SK-N-SH treated with all-trans-retinoic acid at 6 μM for 48 hours (cell line): ENCODE measurements at regions not wholly inside any gene's neighbourhood (a gene's known extent, or its start where the extent isn't known, plus 50 kb on each side); places are given as distances from the start of the nearest gene placed in this dataset.

Experiments
- ATAC-seq: fragments of 200-7000 bp; cut with Tn5 transposase; 3 replicates; pipeline ENCODE4 v1.9.1; 2020; ENCODE audit warnings: mild to moderate bottlenecking, moderate library complexity
- ARNTL ChIP-seq: fragments of 450-650 bp; formaldehyde crosslinking; IDR thresholded peaks from 2 replicates; pipeline ENCODE4 v1.5.0; 2020; ENCODE audit warnings: low read depth, mild to moderate bottlenecking, moderate library complexity, borderline replicate concordance
- CREB5 ChIP-seq: fragments of 250-450 bp; sonication (Bioruptor Pico); IDR thresholded peaks from 2 replicates; pipeline ENCODE4 v1.5.1; 2020; ENCODE audit warnings: low read depth, mild to moderate bottlenecking, moderate library complexity
- CSDC2 ChIP-seq: fragments of 250-450 bp; sonication (Bioruptor Pico); IDR thresholded peaks from 2 replicates; pipeline ENCODE4 v1.5.0; 2020; ENCODE audit warnings: mild to moderate bottlenecking, moderate library complexity
- CSRNP3 ChIP-seq: fragments of 250-450 bp; sonication (Bioruptor Pico); IDR thresholded peaks from 2 replicates; pipeline ENCODE4 v1.5.1; 2021; ENCODE audit warnings: mild to moderate bottlenecking, moderate library complexity
- ESRRG ChIP-seq: fragments of 250-450 bp; sonication (Bioruptor Pico); IDR thresholded peaks from 2 replicates; pipeline ENCODE4 v1.6.1; 2021; ENCODE audit warnings: mild to moderate bottlenecking
- GLIS3 ChIP-seq: fragments of 250-450 bp; sonication (Bioruptor Pico); IDR thresholded peaks from 2 replicates; pipeline ENCODE4 v1.5.0; 2020; ENCODE audit warnings: mild to moderate bottlenecking, moderate library complexity
- ISL1 ChIP-seq: fragments of 250-450 bp; sonication (Bioruptor Pico); IDR thresholded peaks from 2 replicates; pipeline ENCODE4 v2.1.2; 2022; ENCODE audit warnings: mild to moderate bottlenecking, moderate library complexity
- OSR1 ChIP-seq: fragments of 250-450 bp; sonication (Bioruptor Pico); IDR thresholded peaks from 2 replicates; pipeline ENCODE4 v1.8.0; 2022; ENCODE audit warnings: moderate library complexity, mild to moderate bottlenecking, inconsistent platforms
- PATZ1 ChIP-seq: fragments of 250-450 bp; sonication (Bioruptor Pico); IDR thresholded peaks from 2 replicates; pipeline ENCODE4 v1.8.0; 2020; ENCODE audit warnings: mild to moderate bottlenecking, moderate library complexity, borderline replicate concordance
- POU6F1 ChIP-seq: fragments of 250-450 bp; sonication (Bioruptor Pico); IDR thresholded peaks from 2 replicates; pipeline ENCODE4 v1.8.0; 2021; ENCODE audit warnings: low read depth, mild to moderate bottlenecking, moderate library complexity, borderline replicate concordance
- RARB ChIP-seq: fragments of 250-450 bp; sonication (Bioruptor Pico); IDR thresholded peaks from 2 replicates; pipeline ENCODE4 v1.8.0; 2021; ENCODE audit warnings: mild to moderate bottlenecking, moderate library complexity
- SNAI2 ChIP-seq: fragments of 250-450 bp; sonication (Bioruptor Pico); IDR thresholded peaks from 2 replicates; pipeline ENCODE4 v1.5.0; 2020; ENCODE audit warnings: mild to moderate bottlenecking, moderate library complexity
- TCF4 ChIP-seq: fragments of 250-450 bp; sonication (Bioruptor Pico); IDR thresholded peaks from 2 replicates; pipeline ENCODE4 v1.8.0; 2021; ENCODE audit warnings: mild to moderate bottlenecking, moderate library complexity, borderline replicate concordance
- TOX ChIP-seq: fragments of 250-450 bp; sonication (Bioruptor Pico); IDR thresholded peaks from 2 replicates; pipeline ENCODE4 v1.8.0; 2021; ENCODE audit warnings: mild to moderate bottlenecking, moderate library complexity, borderline replicate concordance
- TSHZ2 ChIP-seq: fragments of 250-450 bp; sonication (Bioruptor Pico); IDR thresholded peaks from 2 replicates; pipeline ENCODE4 v1.5.0; 2020; ENCODE audit warnings: mild to moderate bottlenecking, moderate library complexity
- ZC3H10 ChIP-seq: fragments of 250-450 bp; sonication (Bioruptor Pico); IDR thresholded peaks from 2 replicates; pipeline ENCODE4 v1.5.1; 2021; ENCODE audit warnings: mild to moderate bottlenecking, moderate library complexity
- ZFP30 ChIP-seq: fragments of 450-650 bp; formaldehyde crosslinking; IDR thresholded peaks from 2 replicates; pipeline ENCODE4 v1.5.0; 2022; ENCODE audit warnings: mild to moderate bottlenecking, moderate library complexity
- ZNF565 ChIP-seq: fragments of 450-650 bp; formaldehyde crosslinking; conservative IDR thresholded peaks from 2 replicates; pipeline ENCODE4 v1.5.0; 2020; ENCODE audit warnings: low read depth, mild to moderate bottlenecking, moderate library complexity
- ZNF70 ChIP-seq: fragments of 450-650 bp; formaldehyde crosslinking; IDR thresholded peaks from 2 replicates; pipeline ENCODE4 v1.5.0; 2020; ENCODE audit warnings: mild to moderate bottlenecking, moderate library complexity
- ZNF8 ChIP-seq: fragments of 450-650 bp; formaldehyde crosslinking; IDR thresholded peaks from 2 replicates; pipeline ENCODE4 v1.5.0; 2020; ENCODE audit warnings: mild to moderate bottlenecking, moderate library complexity

GRCh38 chr5:58382131-58382534 lies 77.8 kb downstream of the PLK2 start:
- TF ChIP-seq CREB5 (CRISPR knock-in tag) (no peak), GLIS3 (CRISPR knock-in tag) (no peak), ARNTL (CRISPR knock-in tag) (no peak)
- ATAC-seq, result no peak

- ATAC-seq, result no peak
- TF ChIP-seq TCF4 (CRISPR knock-in tag) (no peak), POU6F1 (no peak), ARNTL (CRISPR knock-in tag) (no peak), CREB5 (CRISPR knock-in tag) (no peak), ZFP30 (CRISPR knock-in tag) (no peak), ZNF8 (CRISPR knock-in tag) (no peak), PATZ1 (CRISPR knock-in tag) (no peak), ZC3H10 (CRISPR knock-in tag) (no peak), CSRNP3 (CRISPR knock-in tag) (no peak)
These were observed 78.3 kb downstream of the PLK2 start for GRCh38 chr5:58381566-58381965.

GRCh38 chr5:58380655-58381054 lies 79.2 kb downstream of the PLK2 start:
- TF ChIP-seq SNAI2 (CRISPR knock-in tag) (no peak), RARB (CRISPR knock-in tag) (no peak), TCF4 (CRISPR knock-in tag) (no peak), ZNF70 (CRISPR knock-in tag) (no peak), ESRRG (CRISPR knock-in tag) (no peak), ZFP30 (CRISPR knock-in tag) (no peak), OSR1 (CRISPR knock-in tag) (no peak), TOX (CRISPR knock-in tag) (no peak), ZNF565 (CRISPR knock-in tag) (no peak), ZNF8 (CRISPR knock-in tag) (no peak), ISL1 (CRISPR knock-in tag) (no peak), POU6F1 (no peak), ARNTL (CRISPR knock-in tag) (no peak), CSDC2 (CRISPR knock-in tag) (no peak), TSHZ2 (no peak), PATZ1 (CRISPR knock-in tag) (no peak)
- ATAC-seq, result no peak
